GM12878 (cell line): ENCODE measurements at regions not wholly inside any gene's neighbourhood (a gene's known extent, or its start where the extent isn't known, plus 50 kb on each side); places are given as distances from the start of the nearest gene placed in this dataset.
"Not testable (repeated sequence)": the region's sequence is repeated elsewhere in the genome, so short reads cannot be mapped to it uniquely, and the experiment has no call there.

ENCODE experiments used
- ATAC-seq: fragments of 200-7000 bp; cut with Tn5 transposase; 3 replicates; pipeline ENCODE4 v1.9.1; 2020; ENCODE audit warnings: mild to moderate bottlenecking, moderate library complexity
- BruUV-seq: library from RNA; stranded (reverse); fragments of 400-500 nt; replicated peaks from 2 replicates; lab custom pipeline; 2021; lab: Mats Ljungman, UMichigan
- CTCF ChIA-PET: fragments of 300-600 bp; sonication (Branson Sonifier 250); formaldehyde crosslinking; extraction: SDS; loops from one replicate; lab custom pipeline; 2021; ENCODE audit warnings: inconsistent platforms; lab: Yijun Ruan, JAX
- POLR2A ChIA-PET: fragments of 350-600 bp; formaldehyde crosslinking; extraction: SDS; loops from one replicate; lab custom pipeline; 2021; ENCODE audit warnings: inconsistent platforms; lab: Charles Lee
- RAD21 ChIA-PET: fragments of 300-600 bp; sonication (Branson Sonifier 250); formaldehyde crosslinking; loops from one replicate; lab custom pipeline; 2023; ENCODE audit warnings: antibody characterized with exemption; ENCODE audit not compliant: unreplicated experiment; lab: Charles Lee
- SMC1A ChIA-PET: fragments of 300-600 bp; sonication (Branson Sonifier 250); formaldehyde crosslinking; loops from one replicate; lab custom pipeline; 2023; ENCODE audit not compliant: unreplicated experiment, uncharacterized antibody; lab: Charles Lee
- DNase-seq: peaks from one replicate; pipeline ENCODE4 v3.0.0-alpha.2; 2011; ENCODE audit warnings: low read depth, low spot score
- FAIRE-seq: peaks from 3 replicates; lab custom pipeline; 2011; peaks lifted over from hg19 to GRCh38; lab: Jason Lieb, UNC
- H2AFZ ChIP-seq: 2 replicates; pipeline ENCODE4 v1.6.0; 2011; ENCODE audit warnings: low read depth, low read length, control low read depth; ENCODE audit not compliant: control insufficient read depth
- H3K27ac ChIP-seq: 2 replicates; pipeline ENCODE4 v1.5.1; 2011; ENCODE audit warnings: control low read depth; ENCODE audit not compliant: control insufficient read depth, insufficient read depth
- H3K27me3 ChIP-seq, 2 experiments: replicated peaks in 1 of 2; 2 replicates each; pipeline versions ENCODE4 v1.6.0 to v1.6.1; 2011; ENCODE audit warnings: low read length in 1 of 2; ENCODE audit not compliant: control insufficient read depth in 2 of 2, insufficient read depth in 2 of 2
- H3K36me3 ChIP-seq, 2 experiments: 2 replicates each; pipeline ENCODE4 v1.5.1; 2011; ENCODE audit warnings: low read length in 1 of 2; ENCODE audit not compliant: control insufficient read depth in 2 of 2, insufficient read depth in 2 of 2
- H3K4me1 ChIP-seq: 2 replicates; pipeline ENCODE4 v1.6.1; 2011; ENCODE audit warnings: mild to moderate bottlenecking, low read length, moderate library complexity, mixed read lengths; ENCODE audit not compliant: control insufficient read depth, insufficient read depth
- H3K4me2 ChIP-seq: 2 replicates; pipeline ENCODE4 v1.6.0; 2011; ENCODE audit warnings: control low read depth; ENCODE audit not compliant: control insufficient read depth, insufficient read depth
- H3K4me3 ChIP-seq: fragments of 200-600 bp; sonication (generic); 2 replicates; pipeline ENCODE4 v1.5.1; 2016
- H3K79me2 ChIP-seq: 2 replicates; pipeline ENCODE4 v1.6.0; 2011; ENCODE audit warnings: low read length; ENCODE audit not compliant: control insufficient read depth, insufficient read depth
- H3K9ac ChIP-seq: 2 replicates; pipeline ENCODE4 v1.8.0; 2011; ENCODE audit warnings: low read length, control low read depth, mixed read lengths; ENCODE audit not compliant: control insufficient read depth, insufficient read depth
- H3K9me3 ChIP-seq: replicated peaks from 3 replicates; pipeline ENCODE4 v1.5.1; 2011; ENCODE audit warnings: mild to moderate bottlenecking, low read length; ENCODE audit not compliant: control insufficient read depth, insufficient read depth
- H4K20me1 ChIP-seq: 2 replicates; pipeline ENCODE4 v1.6.0; 2011; ENCODE audit not compliant: control insufficient read depth, insufficient read depth
- WGBS: methylation state at CpG from one replicate; pipeline ENCODE4 v1.1.6; 2016; ENCODE audit warnings: low lambda C conversion rate; ENCODE audit not compliant: insufficient replicate concordance, insufficient coverage; ENCODE audit errors: missing lambda C conversion rate; 5-methylcytosine and 5-hydroxymethylcytosine counted together
- in situ Hi-C: fragments of 300-500 bp; cut with MboI; formaldehyde crosslinking; loops from 9 replicates; pipeline ENCODE4 v1.14.3; 2018; ENCODE audit warnings: mixed read lengths
- intact Hi-C: fragments of 100-400 bp; cut with micrococcal nuclease; formaldehyde crosslinking; loops from one replicate; pipeline ENCODE4 v1.14.2; 2022; ENCODE audit not compliant: unreplicated experiment

GRCh38 chr2:87667027-87667426 is 80.9 kb upstream of the PLGLB2 start:
- BruUV-seq, ATAC-seq, H3K79me2 ChIP-seq, in situ Hi-C loops, FAIRE-seq, DNase-seq, RAD21 ChIA-PET, H3K4me2 ChIP-seq, H3K36me3 ChIP-seq, CTCF ChIA-PET, SMC1A ChIA-PET, H2AFZ ChIP-seq, H3K4me1 ChIP-seq, H3K27ac ChIP-seq, POLR2A ChIA-PET, intact Hi-C loops, H3K4me3 ChIP-seq, H3K9me3 ChIP-seq, H3K27me3 ChIP-seq, H3K9ac ChIP-seq, H4K20me1 ChIP-seq: not testable (repeated sequence)

GRCh38 chr2:87668361-87668760 is 79.5 kb upstream of the PLGLB2 start:
- POLR2A ChIA-PET, RAD21 ChIA-PET: not testable (repeated sequence)

GRCh38 chr2:87669633-87670231 is 78.2 kb upstream of the PLGLB2 start:
- in situ Hi-C loops, H2AFZ ChIP-seq, BruUV-seq, H3K4me1 ChIP-seq, H3K9ac ChIP-seq, H3K9me3 ChIP-seq, H3K27me3 ChIP-seq, CTCF ChIA-PET, FAIRE-seq, H3K79me2 ChIP-seq, POLR2A ChIA-PET, H3K27ac ChIP-seq, DNase-seq, H4K20me1 ChIP-seq, ATAC-seq, H3K4me3 ChIP-seq, H3K4me2 ChIP-seq, intact Hi-C loops, RAD21 ChIA-PET, H3K36me3 ChIP-seq, SMC1A ChIA-PET: not testable (repeated sequence)
- 65% methylated on average over 7 of the region's 8 CpGs for WGBS

More at GRCh38 chr2:87668361-87668760, 79.5 kb upstream of the PLGLB2 start:
- FAIRE-seq, BruUV-seq, H3K4me3 ChIP-seq, DNase-seq, H4K20me1 ChIP-seq, H3K27me3 ChIP-seq, H3K27ac ChIP-seq, H3K79me2 ChIP-seq, intact Hi-C loops, CTCF ChIA-PET, H3K4me2 ChIP-seq, H3K9me3 ChIP-seq, in situ Hi-C loops, H3K9ac ChIP-seq, SMC1A ChIA-PET, H3K4me1 ChIP-seq, H2AFZ ChIP-seq, ATAC-seq, H3K36me3 ChIP-seq: not testable (repeated sequence)
- no CpG with 5 or more reads among the region's 5 CpGs for WGBS

GRCh38 chr2:87672404-87672803 is 75.5 kb upstream of the PLGLB2 start:
- H3K9ac ChIP-seq, SMC1A ChIA-PET, H3K4me1 ChIP-seq, BruUV-seq, H3K27ac ChIP-seq, H4K20me1 ChIP-seq, intact Hi-C loops, H3K9me3 ChIP-seq, FAIRE-seq, DNase-seq, H3K27me3 ChIP-seq, POLR2A ChIA-PET, H2AFZ ChIP-seq, CTCF ChIA-PET, ATAC-seq, in situ Hi-C loops, H3K4me3 ChIP-seq, H3K4me2 ChIP-seq, H3K36me3 ChIP-seq, H3K79me2 ChIP-seq, RAD21 ChIA-PET: not testable (repeated sequence)
- WGBS = 32% methylated on average over 4 of the region's 4 CpGs
